ENCODE measurements at regions not wholly inside any gene's neighbourhood (a gene's known extent, or its start where the extent isn't known, plus 50 kb on each side); places are given as distances from the start of the nearest gene placed in this dataset.

DNA sequence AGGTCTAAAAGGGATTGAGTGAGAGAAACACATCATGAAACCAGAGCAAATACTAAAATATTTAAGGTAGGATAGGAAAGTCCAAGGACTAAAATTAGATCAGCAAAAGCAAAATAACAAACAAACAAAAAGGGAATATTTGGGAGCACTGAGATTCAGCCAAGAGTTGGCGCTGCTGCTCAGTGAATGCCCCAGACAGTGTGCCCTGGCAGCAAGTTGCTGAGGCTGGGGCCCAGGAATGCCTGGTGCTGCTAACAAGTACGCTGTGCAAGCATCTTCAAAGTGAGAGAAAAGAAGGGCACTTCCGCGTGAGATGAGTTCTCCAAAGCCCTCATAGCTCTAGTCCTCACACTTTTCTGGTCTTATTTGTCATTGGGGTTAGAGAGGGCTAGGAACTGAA, 603.3 kb downstream of the EFNA5 start:
- no peak overlapping the region for H3K23ac ChIP-seq (ENCODE audit: low read depth, low read length)
- no peaks in the 10 kb centered on the region for H3K9me1 ChIP-seq (ENCODE audit: insufficient read depth, low read length)
- no peak overlapping the region for H3K14ac ChIP-seq (replicated peaks; ENCODE audit: low read depth, low read length)
- TF ChIP-seq POLR2A (IDR thresholded peaks at IDR 0.05; ENCODE audit: low read depth, low read length) (no peak), RFX5 (IDR thresholded peaks at IDR 0.05; ENCODE audit: low read depth, low read length) (no peak), NFE2L2 (IDR thresholded peaks at IDR 0.05; ENCODE audit: low read depth, low read length) (no peak), MAZ (IDR thresholded peaks at IDR 0.05; ENCODE audit: borderline replicate concordance, low read depth, low read length) (no peak), RAD21 (IDR thresholded peaks at IDR 0.05; ENCODE audit: low read length) (no peak), FOS (IDR thresholded peaks at IDR 0.05; ENCODE audit: low read depth, low read length) (no peak)
- ChIA-PET CTCF (no interaction called here), POLR2A (ENCODE audit: unreplicated experiment) (no interaction called here)
- no peak overlapping the region for H2BK15ac ChIP-seq (ENCODE audit: low read depth, low read length)
- H2AK9ac ChIP-seq (replicated peaks; ENCODE audit: low read depth, low read length, poor library complexity) = no peak overlapping the region
- H2AK5ac ChIP-seq (ENCODE audit: low read depth, low read length) = no peak overlapping the region
- H3K56ac ChIP-seq (ENCODE audit: extremely low read depth, insufficient read depth, low read length) = no peak overlapping the region
- DNase-seq (no peak), ATAC-seq (ENCODE audit: low read depth) (no peak)
- no peaks in the 10 kb centered on the region for H3K27me3 ChIP-seq (ENCODE audit: control insufficient read depth, insufficient read depth, low read length)
- H3K36me3 ChIP-seq (ENCODE audit: control insufficient read depth, insufficient read depth, low read length) = no peaks in the 10 kb centered on the region
- no peak overlapping the region for H3K4me3 ChIP-seq (ENCODE audit: insufficient read depth, low read depth, low read length)
- H3K18ac ChIP-seq (ENCODE audit: low read depth, low read length) = no peak overlapping the region
- H2BK20ac ChIP-seq (ENCODE audit: low read depth, low read length) = no peak overlapping the region
- H3K9ac ChIP-seq (ENCODE audit: low read depth, low read length) = no peak overlapping the region
- no peak overlapping the region for H3K4me2 ChIP-seq (ENCODE audit: low read depth, low read length)
- H4K8ac ChIP-seq (ENCODE audit: low read depth in 2 of 2, low read length in 2 of 2) = no peak overlapping the region
- H4K91ac ChIP-seq (ENCODE audit: insufficient read depth, low read depth, low read length) = no peak overlapping the region
- no peak overlapping the region for H2BK5ac ChIP-seq (ENCODE audit: low read depth, low read length, poor library complexity, severe bottlenecking)
- H3K4me1 ChIP-seq (ENCODE audit: control insufficient read depth, insufficient read depth, low read length) = no peaks in the 10 kb centered on the region
- H2BK120ac ChIP-seq (ENCODE audit: low read depth, low read length) = no peak overlapping the region
- H3K27ac ChIP-seq (ENCODE audit: insufficient read depth, low read length) = no peak overlapping the region
- dilution Hi-C loops (cut with HindIII; ENCODE audit: low sequenced_read_pairs, unreplicated experiment) (no loop called here), in situ Hi-C loops (cut with MboI; ENCODE audit: low sequenced_read_pairs) (no loop called here), intact Hi-C loops (cut with micrococcal nuclease) (no loop called here)
- no peak overlapping the region for H2AFZ ChIP-seq (replicated peaks; ENCODE audit: low read length, poor library complexity)
- H4K5ac ChIP-seq (ENCODE audit: low read depth, low read length) = no peak overlapping the region
- no peak overlapping the region for H3K4ac ChIP-seq (ENCODE audit: low read depth, low read length)
- BruUV-seq (replicated peaks) = no TSS peak
- peaks cover 3% of the 10 kb centered on the region; the same call in 1 of the 2 replicates for H3K9me3 ChIP-seq (ENCODE audit: control insufficient read depth, insufficient read depth, low read length)
- WGBS, 2 experiments (ENCODE audit: extremely low coverage in 2 of 2, insufficient read length in 1 of 2) = 80% methylated on average over 1 of the region's 4 CpGs; no CpG with 5 or more reads in 1 of the 2 experiments
- H3K79me1 ChIP-seq (ENCODE audit: low read depth in 1 of 2, low read length in 2 of 2) = no peaks in the 10 kb centered on the region
- H4K20me1 ChIP-seq (ENCODE audit: insufficient read depth, low read length) = no peaks in the 10 kb centered on the region

Measured in IMR-90 (cell line).